HG03175 (cell line): ENCODE measurements at regions not wholly inside any gene's neighbourhood (a gene's known extent, or its start where the extent isn't known, plus 50 kb on each side); places are given as distances from the start of the nearest gene placed in this dataset.

Experiments used
- ATAC-seq: cut with Tn5 transposase; IDR thresholded peaks from one replicate; pipeline ENCODE4 v1.9.1; 2021; ENCODE audit warnings: mild to moderate bottlenecking, moderate library complexity; ENCODE audit not compliant: unreplicated experiment

DNA sequence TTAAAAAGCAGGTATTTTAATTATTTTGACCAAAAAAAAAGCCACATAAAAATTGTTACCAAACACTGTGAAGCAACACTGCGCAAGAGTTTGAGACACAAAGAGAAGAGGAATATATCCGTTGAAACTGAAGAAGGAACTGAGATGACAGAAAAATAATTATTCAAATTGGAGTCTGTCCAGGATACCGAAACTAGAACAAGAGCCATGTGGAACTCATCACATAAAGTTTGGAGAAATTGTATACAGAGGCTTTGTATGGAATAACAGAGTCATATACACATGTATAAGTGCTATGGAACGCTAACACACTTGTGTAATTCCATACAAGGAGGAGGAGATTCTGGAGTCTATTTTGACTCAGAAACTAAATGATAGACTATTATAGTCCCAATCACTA, 675.1 kb upstream of the ADGRL2 start:
- no peak for ATAC-seq

DNA sequence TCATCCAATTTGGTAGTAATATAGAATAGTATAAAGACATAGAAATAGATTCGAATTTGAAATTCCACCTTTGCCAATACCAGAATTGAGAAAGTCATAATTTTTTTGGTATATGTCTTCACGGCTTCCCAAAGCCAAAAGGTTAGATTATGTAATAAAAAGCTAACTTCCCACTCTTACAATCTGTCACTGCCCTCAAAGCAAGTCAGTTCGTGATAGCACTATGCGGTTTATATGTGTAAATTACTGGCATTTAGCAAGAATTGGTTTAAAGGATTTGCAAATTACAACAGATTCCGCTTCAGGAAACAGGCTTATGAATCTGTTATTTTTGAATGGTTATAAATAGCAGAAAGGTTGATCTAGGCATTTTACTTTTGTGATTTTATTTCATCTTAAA, 679.4 kb upstream of the ADGRL2 start:
- ATAC-seq, result no peak

DNA sequence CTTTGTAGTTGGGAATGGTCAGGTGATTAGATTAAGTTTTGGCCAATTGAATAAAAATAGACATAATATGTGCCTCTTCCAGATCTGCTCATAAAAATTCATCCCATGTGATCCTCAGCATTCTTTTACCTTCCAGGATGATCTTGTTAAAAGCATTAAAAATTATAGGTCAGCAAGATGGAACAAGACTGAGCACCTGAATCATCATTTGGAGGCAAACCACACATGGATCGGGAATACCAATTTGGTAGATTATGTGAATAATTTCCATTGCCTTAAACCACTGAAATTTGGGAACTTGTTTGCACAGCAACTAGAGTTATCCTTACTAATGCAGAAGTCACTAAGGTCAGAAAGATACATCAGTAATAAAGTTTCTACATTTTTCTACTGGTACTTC, 681.4 kb upstream of the ADGRL2 start:
- ATAC-seq, result no peak

DNA sequence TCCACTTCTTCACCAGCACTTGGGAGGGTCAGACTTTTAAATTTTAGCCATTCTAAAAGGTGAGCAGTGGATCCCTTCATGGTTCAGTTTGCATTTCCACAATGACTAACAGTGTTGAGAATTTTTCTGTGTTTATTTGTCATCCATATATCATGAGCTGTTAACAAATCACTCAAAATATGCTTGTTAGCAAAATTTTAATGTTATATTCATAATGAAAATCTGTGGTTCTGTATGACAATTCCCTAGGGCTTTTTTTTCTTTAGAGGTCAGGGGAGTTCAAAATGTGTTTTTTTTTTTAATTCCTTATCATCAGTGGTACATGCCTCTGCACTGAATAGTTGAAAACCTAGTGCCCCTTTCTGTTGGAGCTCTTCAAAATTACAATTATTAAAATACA, 682.2 kb upstream of the ADGRL2 start:
- no peak for ATAC-seq

DNA sequence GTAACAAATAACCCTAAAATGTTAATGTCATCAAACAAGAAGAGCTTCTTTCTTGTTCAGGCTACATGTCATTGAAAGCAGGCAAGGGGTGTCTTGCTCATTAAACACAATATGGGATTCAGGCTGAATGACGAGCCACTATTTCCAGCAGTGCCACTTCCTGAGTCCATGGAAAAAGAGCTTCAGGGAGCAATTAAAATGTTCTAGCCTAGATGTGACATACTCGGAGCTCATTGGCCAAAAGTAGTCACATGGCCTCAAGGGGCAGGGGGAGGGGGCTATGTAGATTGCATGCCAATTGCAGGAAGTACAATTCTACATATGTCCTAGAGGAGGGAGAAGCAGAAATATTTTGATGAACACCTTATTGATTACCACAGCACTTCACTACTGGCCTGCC, 685.3 kb upstream of the ADGRL2 start:
- ATAC-seq, result no peak

DNA sequence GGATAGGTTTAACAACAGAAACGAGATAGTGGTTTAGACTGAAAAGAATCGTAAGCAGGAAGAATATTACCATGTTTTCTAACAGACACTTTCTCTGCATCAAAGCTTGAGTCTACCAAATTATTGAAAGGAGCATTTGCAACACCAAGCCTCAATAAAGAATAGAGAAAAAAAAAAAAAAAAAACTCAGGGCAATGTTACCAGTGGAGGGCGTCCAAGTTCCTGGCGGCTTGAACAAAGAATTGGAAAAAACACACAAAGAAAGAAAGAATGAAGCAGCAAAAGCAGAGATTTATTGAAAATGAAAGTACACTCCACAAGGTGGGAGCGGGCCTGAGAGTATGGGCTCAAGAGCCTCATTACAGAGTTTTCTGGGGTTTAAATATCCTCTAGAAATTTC, 686.5 kb upstream of the ADGRL2 start:
- ATAC-seq, result no peak

DNA sequence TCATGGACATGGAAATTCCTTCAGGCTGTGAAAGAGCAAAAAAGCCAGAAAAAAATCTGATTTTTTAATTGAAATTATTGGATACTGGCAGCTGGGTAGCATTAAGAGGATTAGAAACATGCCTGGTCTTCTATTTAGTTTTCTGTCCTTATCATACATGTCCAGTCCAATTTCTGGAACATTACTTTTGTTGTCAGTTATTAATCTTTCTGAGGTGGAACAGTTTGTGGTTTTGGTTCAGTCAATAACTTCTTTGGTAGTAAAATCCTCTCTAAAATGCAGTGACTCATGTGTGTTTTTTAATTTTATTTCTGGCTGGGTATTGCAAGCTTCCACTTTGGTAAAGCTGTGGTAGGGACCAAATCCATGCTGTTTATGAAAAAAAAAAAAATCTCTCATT, 687.0 kb upstream of the ADGRL2 start:
- ATAC-seq, result no peak

DNA sequence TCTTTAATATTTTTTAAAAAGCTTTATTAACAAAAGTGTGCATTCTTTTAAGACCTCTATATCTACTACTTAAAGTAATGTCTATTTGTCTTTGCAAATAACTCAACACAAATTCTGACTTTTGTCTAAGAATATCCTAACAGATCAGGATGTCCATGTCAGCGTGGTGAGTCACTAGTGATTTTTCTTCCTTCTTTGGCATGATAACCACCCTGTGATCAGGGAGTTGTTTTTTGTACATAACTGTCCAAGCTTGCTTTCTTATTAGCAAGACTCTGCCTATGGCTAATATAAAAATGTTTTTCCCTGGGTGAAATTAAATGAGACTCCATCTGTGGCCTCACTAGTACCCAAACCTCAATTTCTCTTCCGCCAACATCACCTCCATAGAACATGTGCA, 688.9 kb upstream of the ADGRL2 start:
- ATAC-seq, result no peak

DNA sequence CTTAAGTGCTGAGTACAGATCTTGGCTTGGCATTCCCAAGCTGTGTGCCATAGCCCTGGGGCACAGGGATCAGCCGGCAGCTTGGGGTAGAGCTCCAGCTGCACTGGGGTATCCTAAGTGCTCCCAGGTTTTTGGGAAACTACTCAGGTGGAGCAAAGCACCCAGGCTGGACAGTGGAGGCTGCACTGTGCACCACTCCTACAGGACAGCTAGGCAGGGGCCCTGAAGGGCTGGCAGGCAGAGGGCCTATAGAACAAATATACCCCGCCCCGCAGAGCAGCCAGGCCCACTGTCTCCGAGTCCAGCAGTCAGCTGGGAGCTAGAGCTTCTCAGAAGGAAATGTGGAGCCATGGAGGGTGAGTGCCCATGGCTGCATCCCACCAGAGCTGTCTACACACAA, 691.7 kb upstream of the ADGRL2 start:
- ATAC-seq, result no peak

DNA sequence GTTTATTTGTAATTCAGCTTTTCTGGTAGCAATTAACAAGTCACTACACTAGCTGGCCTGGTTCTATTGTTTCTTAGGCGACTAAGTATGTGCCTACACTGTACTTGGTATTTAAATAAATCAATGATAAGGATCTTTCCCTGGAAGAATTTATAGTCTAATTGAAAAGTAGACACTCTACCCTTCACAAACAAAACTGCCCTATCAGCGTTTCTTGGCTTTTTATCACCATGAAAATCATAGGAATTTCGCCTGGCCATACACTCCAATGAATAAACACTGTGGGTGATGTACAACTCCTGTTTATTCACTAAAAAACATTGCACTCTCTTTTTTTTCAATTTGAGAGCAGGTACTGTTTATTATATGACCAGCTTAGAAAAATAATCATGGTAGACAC, 702.9 kb upstream of the ADGRL2 start:
- no peak for ATAC-seq

DNA sequence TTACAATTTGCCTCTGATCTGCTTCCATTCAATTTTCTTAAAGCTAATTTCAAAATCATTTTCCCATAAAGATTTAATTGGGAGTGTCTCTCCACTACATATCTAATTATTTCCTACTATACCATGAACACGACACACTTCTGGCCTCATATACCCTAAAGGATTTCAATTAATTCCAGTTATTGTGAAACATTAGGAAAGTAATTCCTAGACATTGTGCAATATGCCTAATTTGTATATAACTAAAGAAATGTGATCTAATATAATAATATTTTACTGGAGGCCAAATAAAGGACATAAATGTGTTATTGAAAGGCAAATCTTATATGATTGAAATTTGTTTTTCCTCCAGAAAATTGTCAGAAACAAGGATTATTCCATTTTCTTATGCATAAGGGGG, 727.2 kb upstream of the ADGRL2 start:
- ATAC-seq, result no peak

DNA sequence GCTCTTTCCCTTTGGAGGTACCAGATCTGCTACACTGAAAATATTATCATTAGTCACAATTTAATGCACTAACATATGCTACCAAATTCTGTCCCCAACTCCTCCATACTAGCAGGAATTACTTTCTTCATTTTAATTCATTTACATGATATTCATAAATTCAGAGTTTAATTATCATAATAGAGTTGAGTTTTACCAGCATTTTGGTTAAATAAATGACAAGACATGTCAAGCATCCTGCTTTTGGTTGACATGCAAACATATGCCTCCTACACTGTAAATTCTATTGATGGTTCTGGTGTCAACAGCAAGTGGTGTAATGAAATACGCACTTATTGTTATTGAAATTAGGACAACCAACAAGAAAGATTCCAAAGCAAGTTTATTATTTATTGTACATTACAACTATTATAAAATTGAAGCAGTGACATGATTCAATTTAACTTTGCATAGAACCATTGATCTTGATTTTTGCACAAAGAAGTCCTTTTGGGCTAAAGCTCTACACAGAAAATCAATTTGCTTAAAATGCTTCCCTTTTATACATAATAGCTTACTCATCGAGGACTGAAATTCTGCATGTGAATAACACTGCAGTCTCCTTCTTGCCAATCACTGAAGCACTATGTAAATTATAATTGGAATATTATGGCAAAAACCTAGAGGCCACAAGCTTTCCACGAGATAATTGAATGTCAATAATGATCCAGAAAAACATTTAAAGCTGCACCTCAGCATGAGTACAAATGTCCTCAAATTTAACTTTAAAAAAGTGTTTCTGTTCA, 728.6 kb upstream of the ADGRL2 start:
- no peak for ATAC-seq

DNA sequence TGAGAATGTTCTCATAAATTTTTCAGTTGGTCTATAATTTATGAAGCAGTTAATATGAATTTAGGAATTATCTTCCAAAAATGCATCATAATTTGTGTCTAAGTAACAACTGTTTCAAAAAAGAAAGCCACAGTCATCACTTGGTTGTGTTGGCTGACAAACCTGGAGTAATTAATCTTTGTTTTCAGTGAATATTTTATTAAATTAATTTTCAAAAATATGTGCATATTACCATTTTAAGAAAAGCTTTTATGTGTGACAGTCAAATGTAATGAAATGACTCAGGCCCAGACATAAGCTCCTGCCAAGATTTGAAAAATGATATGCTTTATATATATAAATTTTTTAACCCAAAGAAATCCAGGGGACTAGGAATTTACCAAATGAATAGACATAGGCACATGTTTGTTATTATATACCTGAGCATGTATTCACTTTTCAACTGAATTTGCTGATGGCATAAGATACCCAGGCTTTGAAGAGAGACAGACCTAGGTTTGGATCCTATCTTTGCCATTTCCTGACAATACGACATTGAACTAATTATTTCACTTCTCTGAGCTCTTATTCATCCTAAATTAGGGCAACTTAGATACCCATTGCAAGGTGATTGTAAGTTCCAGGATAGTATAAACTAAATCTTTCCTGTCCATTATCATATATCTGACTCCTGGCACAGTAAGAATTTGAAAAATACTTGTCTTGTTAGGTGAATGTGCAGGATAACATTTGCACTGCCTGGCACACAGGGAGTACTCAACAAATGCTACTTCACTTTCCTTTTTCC, 729.5 kb upstream of the ADGRL2 start:
- ATAC-seq, result no peak

DNA sequence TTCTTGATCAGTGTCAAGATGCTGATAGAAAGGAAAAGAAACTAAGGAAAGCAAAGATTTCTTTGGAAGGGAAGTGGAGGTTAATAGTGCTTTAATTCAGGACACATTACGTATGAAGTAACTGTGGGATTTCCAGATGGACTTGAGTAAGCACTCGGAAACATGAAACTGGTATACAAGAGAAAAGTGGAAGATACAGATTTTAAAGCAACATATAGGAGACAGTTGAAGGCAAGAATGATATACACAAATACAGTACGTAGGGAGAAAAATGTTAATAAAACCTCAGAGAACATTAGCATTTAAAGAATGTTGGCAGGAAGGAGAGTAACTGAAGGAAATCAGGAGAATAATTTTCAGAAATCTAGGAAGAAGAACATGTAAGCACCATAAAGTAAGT, 730.9 kb upstream of the ADGRL2 start:
- no peak for ATAC-seq

DNA sequence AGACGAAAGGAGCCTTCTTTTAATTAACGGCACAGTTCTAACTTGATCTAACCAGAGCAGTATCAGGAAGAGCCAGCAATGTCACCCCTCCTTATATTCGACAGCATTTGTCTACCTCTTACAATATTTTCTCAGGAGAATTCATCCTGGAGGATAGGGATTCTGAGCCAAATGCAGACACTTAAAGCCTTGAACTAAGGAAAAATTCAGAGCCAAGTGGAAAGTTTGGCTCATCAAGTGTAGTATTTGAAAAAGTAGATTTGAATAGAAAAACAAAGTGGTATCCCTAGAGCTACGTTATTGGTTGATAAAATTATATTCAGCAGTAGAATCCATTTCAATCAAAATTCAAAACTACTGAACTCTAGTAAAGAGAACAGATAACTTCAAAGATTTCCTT, 732.0 kb upstream of the ADGRL2 start:
- no peak for ATAC-seq

DNA sequence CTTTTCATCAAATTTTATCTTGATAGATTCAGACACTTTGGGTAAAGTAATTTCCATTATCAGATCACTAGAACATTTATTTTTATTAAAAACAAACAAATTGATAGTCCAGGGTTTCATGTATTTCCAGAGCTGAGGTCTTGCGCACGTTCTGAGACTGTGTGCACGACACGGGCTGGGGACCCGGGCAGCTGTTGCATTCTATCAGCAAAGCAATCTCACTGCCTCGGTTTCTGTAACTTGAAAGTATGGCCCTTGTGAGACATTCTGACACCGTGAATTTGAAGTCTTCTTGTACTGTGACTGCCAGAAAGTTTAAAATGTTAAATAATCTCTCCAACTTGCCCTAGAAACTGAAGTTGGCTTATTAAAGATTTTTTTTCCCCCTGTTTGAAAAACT, 746.9 kb upstream of the ADGRL2 start:
- ATAC-seq, result no peak

DNA sequence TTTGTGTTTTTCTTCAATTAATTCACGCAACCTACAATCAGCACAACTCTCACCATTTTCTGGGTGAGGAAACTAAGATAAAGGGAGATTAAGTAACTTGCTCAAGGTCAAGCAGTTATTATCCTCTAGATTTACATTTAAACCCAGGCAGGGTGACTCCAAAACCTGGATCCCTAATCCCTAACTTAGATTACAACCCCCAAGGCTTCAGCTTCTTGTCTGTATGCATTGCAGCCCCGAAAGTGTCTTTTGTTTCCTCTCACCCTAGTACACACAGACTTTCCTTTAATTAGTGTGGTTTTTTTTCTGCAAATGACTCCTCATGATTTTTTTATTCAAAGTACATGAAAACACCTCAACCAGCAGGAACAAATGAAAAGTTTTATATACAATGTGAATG, 748.6 kb upstream of the ADGRL2 start:
- ATAC-seq, result no peak

DNA sequence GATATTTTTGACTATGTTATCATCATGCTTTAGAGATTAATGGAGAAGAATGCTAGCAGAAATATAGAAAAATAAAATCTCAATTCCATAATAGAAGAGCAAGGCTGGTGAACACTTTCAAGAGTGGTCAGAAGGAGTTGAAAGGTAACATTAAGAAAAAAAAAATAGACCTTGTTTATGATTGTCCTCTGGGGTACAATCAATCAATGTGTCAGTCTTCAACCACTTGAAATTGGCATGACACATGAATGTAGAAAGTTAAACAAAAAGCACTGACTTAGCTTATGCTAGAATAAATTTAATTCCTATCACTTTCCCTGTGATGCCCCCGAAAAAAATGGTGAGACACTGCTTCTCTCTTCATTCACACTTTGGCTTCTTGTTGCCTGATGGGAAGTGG, 750.3 kb upstream of the ADGRL2 start:
- no peak for ATAC-seq

DNA sequence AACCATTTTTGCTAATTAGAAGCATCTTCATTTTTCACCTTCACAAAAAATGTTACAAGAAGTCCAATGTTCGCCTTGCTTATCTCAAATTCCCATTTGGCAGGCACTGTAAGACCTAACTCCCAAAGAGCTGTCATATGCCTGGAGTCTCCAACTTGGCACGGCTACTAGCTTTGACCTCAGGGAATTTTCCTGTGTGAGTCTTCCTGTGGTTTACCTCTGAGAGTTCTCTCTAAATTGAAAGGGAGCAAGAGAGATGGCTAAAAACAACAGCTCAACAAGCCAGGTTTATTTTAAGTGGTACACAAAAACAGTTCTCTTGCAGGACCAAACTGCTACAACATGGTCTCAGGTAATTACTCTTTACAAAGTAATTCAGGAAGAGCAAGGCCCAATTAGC, 756.0 kb upstream of the ADGRL2 start:
- no peak for ATAC-seq

DNA sequence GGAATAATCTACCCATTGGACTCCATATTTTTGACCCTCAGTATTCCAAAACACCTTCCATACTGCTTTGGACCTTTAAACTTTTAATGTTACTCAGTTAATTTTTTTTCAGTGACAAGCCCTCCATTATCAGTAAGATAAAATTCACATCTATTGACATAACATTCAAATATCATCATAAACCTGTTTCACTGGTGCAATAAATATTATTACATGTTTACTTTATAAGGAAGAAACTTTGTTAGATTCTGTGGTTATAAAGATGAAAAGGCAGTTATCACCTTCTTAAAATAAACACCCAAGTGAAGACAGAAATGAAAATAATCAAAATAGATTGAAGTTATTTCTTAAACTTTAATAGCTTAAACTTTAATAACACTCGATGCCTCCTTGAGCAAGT, 758.5 kb upstream of the ADGRL2 start:
- ATAC-seq, result no peak

DNA sequence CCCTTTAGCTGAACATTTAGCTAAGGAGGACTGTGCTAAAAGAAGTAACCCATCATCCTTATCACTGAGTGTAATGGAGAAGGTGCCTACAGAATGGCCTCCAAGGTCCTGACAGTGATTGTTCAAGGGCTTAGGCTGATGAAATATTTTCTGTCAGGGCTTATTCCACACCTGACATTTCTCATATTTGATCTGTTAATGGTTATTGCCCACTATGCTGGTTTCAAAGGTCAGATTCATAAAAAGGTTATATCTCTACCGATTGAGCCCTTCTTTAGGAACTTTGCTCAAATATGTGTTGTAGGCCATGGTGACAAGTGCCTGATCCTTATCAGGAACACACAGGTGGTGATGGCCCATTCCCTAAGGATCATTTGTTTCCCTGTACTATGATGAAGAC, 766.4 kb upstream of the ADGRL2 start:
- ATAC-seq, result no peak

DNA sequence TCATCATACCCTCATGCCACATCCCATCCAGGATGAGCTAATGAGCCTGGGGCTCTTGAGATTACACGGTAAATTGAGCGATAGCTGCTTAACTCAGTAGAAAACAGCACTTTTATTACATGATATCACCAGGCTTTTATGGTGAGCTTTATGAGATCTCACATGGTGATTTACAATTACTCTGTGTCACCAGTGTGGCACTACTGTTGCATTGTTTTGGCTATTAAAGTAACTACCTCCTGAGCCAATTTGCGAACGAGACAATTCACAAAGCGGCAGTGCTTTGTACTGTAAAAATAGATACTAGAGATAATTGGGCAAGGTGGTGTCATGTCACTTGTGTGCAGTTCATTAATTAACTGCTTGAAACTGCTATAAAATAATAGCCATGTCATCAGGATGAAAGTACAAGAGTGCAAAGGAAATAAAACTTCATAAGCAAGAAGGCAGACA, 767.7 kb upstream of the ADGRL2 start:
- ATAC-seq, result no peak

DNA sequence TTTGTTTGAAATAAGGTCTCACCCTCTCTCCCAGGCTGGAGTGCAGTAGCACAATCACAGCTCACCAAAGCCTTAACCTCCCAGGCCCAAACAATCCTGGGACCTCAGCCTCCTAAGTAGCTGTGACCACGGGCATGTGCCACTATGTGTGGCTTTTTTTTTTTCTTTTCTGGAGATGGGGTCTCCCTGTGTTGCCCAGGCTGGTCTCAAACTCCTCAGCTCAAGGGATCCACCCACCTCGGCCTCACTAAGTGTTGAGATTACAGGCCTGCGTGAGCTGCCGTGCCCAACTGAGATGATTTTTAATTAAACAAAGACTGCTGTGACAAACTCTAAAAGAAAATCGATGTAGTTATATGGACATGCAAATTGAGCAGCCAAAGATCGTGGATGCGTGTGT, 768.4 kb upstream of the ADGRL2 start:
- no peak for ATAC-seq
